ENCODE measurements at regions not wholly inside any gene's neighbourhood (a gene's known extent, or its start where the extent isn't known, plus 50 kb on each side); places are given as distances from the start of the nearest gene placed in this dataset.

DNA sequence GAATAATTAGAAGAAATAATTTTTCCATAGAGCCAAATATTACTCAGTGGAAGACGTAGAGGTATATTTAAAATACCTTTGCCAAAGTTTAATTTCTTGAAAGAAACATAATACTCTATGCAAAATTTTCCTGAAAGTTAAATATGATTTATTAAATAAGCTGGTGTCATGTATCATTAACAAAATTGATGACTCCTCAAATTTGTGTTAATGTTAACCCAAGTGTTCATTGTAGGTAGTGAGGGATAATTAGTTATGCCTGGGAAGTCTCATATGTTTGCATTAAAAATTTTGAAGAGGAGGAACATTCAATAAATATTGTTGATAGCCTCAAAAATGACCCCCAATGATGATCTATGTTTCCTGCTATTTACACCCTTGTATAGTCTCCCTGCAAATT is 292.7 kb upstream of the AMOT start:
- TF ChIP-seq, protein P1, sequence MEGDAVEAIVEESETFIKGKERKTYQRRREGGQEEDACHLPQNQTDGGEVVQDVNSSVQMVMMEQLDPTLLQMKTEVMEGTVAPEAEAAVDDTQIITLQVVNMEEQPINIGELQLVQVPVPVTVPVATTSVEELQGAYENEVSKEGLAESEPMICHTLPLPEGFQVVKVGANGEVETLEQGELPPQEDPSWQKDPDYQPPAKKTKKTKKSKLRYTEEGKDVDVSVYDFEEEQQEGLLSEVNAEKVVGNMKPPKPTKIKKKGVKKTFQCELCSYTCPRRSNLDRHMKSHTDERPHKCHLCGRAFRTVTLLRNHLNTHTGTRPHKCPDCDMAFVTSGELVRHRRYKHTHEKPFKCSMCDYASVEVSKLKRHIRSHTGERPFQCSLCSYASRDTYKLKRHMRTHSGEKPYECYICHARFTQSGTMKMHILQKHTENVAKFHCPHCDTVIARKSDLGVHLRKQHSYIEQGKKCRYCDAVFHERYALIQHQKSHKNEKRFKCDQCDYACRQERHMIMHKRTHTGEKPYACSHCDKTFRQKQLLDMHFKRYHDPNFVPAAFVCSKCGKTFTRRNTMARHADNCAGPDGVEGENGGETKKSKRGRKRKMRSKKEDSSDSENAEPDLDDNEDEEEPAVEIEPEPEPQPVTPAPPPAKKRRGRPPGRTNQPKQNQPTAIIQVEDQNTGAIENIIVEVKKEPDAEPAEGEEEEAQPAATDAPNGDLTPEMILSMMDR (IDR thresholded peaks at IDR 0.05; ENCODE audit: insufficient read depth, low read length): no peak
- no peak for TF ChIP-seq GABPA (IDR thresholded peaks at IDR 0.05; ENCODE audit: low read depth)
- no peak for TF ChIP-seq POLR2AphosphoS5 (IDR thresholded peaks at IDR 0.05; ENCODE audit: low read depth)
